Osteoblast (primary cell): ENCODE measurements at regions not wholly inside any gene's neighbourhood (a gene's known extent, or its start where the extent isn't known, plus 50 kb on each side); places are given as distances from the start of the nearest gene placed in this dataset.

Source experiments
- DNase-seq: peaks from one replicate; pipeline ENCODE4 v3.0.0; 2011; ENCODE audit warnings: low spot score, mixed read lengths; ENCODE audit not compliant: insufficient read length; ENCODE audit errors: missing footprints
- H2AFZ ChIP-seq: 2 replicates; pipeline ENCODE4 v1.6.0; 2011; ENCODE audit warnings: mild to moderate bottlenecking, low read length
- H3K27ac ChIP-seq: 2 replicates; pipeline ENCODE4 v1.5.1; 2011; ENCODE audit warnings: mild to moderate bottlenecking, low read depth, low read length, moderate library complexity
- H3K27me3 ChIP-seq: 2 replicates; pipeline ENCODE4 v1.6.0; 2012; ENCODE audit warnings: mild to moderate bottlenecking, control low read depth, inconsistent platforms, low read length, moderate library complexity; ENCODE audit not compliant: insufficient read depth
- H3K36me3 ChIP-seq: 2 replicates; pipeline ENCODE4 v1.5.1; 2011; ENCODE audit warnings: mild to moderate bottlenecking, low read length, control low read depth, moderate library complexity; ENCODE audit not compliant: insufficient read depth
- H3K4me1 ChIP-seq: 2 replicates; pipeline ENCODE4 v1.5.1; 2011; ENCODE audit warnings: mild to moderate bottlenecking, low read length, control low read depth, moderate library complexity; ENCODE audit not compliant: insufficient read depth
- H3K4me2 ChIP-seq: 2 replicates; pipeline ENCODE4 v1.6.0; 2011; ENCODE audit warnings: mild to moderate bottlenecking, low read length; ENCODE audit not compliant: insufficient read depth
- H3K4me3 ChIP-seq: fragments of 200-600 bp; sonication (generic); 3 replicates; pipeline ENCODE4 v1.5.1; 2012; ENCODE audit warnings: mild to moderate bottlenecking, low read length, inconsistent platforms; ENCODE audit not compliant: insufficient read depth
- H3K79me2 ChIP-seq: 2 replicates; pipeline ENCODE4 v1.6.0; 2012; ENCODE audit warnings: mild to moderate bottlenecking, low read length, control low read depth, inconsistent platforms; ENCODE audit not compliant: insufficient read depth
- H3K9me3 ChIP-seq: 2 replicates; pipeline ENCODE4 v1.5.1; 2011; ENCODE audit warnings: low read depth, low read length, control low read depth
- H4K20me1 ChIP-seq: 2 replicates; pipeline ENCODE4 v1.6.0; 2012; ENCODE audit warnings: mild to moderate bottlenecking, low read length, control low read depth; ENCODE audit not compliant: insufficient read depth
- CTCF ChIP-seq: IDR thresholded peaks from 2 replicates; pipeline ENCODE4 v1.5.1; 2011; ENCODE audit warnings: mild to moderate bottlenecking, low read depth, low read length, moderate library complexity; ENCODE audit errors: extremely low read depth

- DNase-seq, result no peak
- no peaks in the 10 kb centered on the region for H3K79me2 ChIP-seq
- no peaks in the 10 kb centered on the region for H3K27me3 ChIP-seq
- peak overlapping the region; percentile 35 for H3K4me2 ChIP-seq
- H4K20me1 ChIP-seq, result no peaks in the 10 kb centered on the region
- peak overlapping the region; percentile 63 for H3K27ac ChIP-seq
- H3K36me3 ChIP-seq, result no peaks in the 10 kb centered on the region
- no peak overlapping the region for H3K4me3 ChIP-seq
- no peak overlapping the region for H2AFZ ChIP-seq
- H3K4me1 ChIP-seq, result peaks cover 31% of the 10 kb centered on the region
- no peak for TF ChIP-seq CTCF
- H3K9me3 ChIP-seq, result no peaks in the 10 kb centered on the region
Observed at GRCh38 chr1:214902636-214903320, 179.8 kb upstream of the KCNK2 start.

GRCh38 chr1:214912127-214912526 lies 170.4 kb upstream of the KCNK2 start:
- Histone ChIP-seq H3K79me2 (no peaks in the 10 kb centered on the region), H3K4me3 (no peak overlapping the region), H2AFZ (no peak overlapping the region), H3K27ac (no peak overlapping the region), H3K9me3 (no peaks in the 10 kb centered on the region), H4K20me1 (no peaks in the 10 kb centered on the region), H3K4me1 (no peaks in the 10 kb centered on the region), H3K36me3 (no peaks in the 10 kb centered on the region), H3K4me2 (no peak overlapping the region), H3K27me3 (no peaks in the 10 kb centered on the region)
- no peak for TF ChIP-seq CTCF
- DNase-seq, result no peak

GRCh38 chr1:214913966-214914365 lies 168.6 kb upstream of the KCNK2 start:
- no peaks in the 10 kb centered on the region for H3K4me1 ChIP-seq
- no peak for DNase-seq

More at GRCh38 chr1:214913966-214914365, 168.6 kb upstream of the KCNK2 start:
- no peak overlapping the region for H3K27ac ChIP-seq
- no peak overlapping the region for H2AFZ ChIP-seq
- no peak overlapping the region for H3K4me2 ChIP-seq
- H3K27me3 ChIP-seq, result no peaks in the 10 kb centered on the region
- H3K4me3 ChIP-seq, result no peak overlapping the region
- no peaks in the 10 kb centered on the region for H3K9me3 ChIP-seq
- no peaks in the 10 kb centered on the region for H3K79me2 ChIP-seq
- H3K36me3 ChIP-seq, result no peaks in the 10 kb centered on the region
- no peak for TF ChIP-seq CTCF
- no peaks in the 10 kb centered on the region for H4K20me1 ChIP-seq
